ENCODE measurements at regions not wholly inside any gene's neighbourhood (a gene's known extent, or its start where the extent isn't known, plus 50 kb on each side); places are given as distances from the start of the nearest gene placed in this dataset.

DNA sequence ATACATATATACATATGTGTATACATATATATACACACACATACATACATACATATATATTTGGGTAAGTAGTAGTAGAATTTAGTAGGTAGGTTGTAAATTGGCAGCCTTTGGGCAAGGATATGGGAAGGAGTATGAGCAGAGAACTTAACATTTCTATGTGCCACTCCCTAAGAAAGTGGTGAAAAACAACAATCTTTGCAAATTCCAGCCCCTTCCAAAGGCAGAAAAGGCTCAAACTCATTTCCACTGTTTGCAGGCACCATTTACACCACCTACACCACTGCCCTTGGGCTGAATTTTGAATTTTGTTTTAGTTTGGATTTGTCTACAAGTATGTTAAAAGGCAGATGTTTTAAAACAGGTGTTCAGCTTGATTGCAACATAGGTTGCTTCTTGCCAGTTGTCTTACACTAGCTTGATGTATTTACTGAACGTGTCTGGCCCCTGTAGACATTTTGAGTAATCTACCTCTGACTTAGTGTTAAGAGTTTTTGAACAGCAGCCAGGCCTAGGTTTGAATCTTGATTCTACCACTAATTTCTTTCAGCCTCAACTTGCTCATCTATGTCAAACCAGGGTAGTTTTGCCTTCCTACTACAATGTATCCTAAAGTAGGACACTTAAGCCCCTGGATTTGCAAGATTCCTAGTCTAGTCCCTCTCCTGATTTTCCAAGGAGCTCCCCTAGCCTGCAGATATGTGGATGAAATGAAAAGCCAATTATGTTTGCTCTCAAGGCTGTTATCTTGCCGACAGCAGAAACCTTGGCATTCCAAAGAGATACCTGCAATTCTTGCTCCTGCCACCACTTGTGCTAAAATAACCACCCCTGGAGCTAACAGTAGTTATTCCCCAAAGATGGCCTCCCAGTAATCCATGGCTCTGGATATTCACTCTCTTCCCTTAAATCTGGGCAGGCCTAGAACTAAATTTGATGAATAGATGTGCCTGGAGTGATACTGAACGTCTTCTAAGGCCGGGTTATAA, 156.2 kb upstream of the SLC44A1 start:
- no peak overlapping the region for H3K4me2 ChIP-seq (ENCODE audit: low read depth, low read length)
- no peaks in the 10 kb centered on the region for H4K20me1 ChIP-seq (ENCODE audit: insufficient read depth, low read length)
- no peak overlapping the region for H3K9ac ChIP-seq (ENCODE audit: low read length)
- H3K4me3 ChIP-seq (ENCODE audit: low read length): no peak overlapping the region
- TF ChIP-seq EZH2 (optimal IDR thresholded peaks at IDR 0.05; ENCODE audit: low read depth, low read length) (no peak), EZH2phosphoT487 (IDR thresholded peaks at IDR 0.05; ENCODE audit: low read length) (no peak)
- TF ChIP-seq, protein P1, sequence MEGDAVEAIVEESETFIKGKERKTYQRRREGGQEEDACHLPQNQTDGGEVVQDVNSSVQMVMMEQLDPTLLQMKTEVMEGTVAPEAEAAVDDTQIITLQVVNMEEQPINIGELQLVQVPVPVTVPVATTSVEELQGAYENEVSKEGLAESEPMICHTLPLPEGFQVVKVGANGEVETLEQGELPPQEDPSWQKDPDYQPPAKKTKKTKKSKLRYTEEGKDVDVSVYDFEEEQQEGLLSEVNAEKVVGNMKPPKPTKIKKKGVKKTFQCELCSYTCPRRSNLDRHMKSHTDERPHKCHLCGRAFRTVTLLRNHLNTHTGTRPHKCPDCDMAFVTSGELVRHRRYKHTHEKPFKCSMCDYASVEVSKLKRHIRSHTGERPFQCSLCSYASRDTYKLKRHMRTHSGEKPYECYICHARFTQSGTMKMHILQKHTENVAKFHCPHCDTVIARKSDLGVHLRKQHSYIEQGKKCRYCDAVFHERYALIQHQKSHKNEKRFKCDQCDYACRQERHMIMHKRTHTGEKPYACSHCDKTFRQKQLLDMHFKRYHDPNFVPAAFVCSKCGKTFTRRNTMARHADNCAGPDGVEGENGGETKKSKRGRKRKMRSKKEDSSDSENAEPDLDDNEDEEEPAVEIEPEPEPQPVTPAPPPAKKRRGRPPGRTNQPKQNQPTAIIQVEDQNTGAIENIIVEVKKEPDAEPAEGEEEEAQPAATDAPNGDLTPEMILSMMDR (IDR thresholded peaks at IDR 0.05; ENCODE audit: low read length): no peak
- DNase-seq: no peak
- no peaks in the 10 kb centered on the region for H3K27me3 ChIP-seq (replicated peaks; ENCODE audit: insufficient read depth, low read length)
- H2AFZ ChIP-seq (ENCODE audit: low read length): no peak overlapping the region
- no peaks in the 10 kb centered on the region for H3K79me2 ChIP-seq (ENCODE audit: low read length)
- no peaks in the 10 kb centered on the region for H3K36me3 ChIP-seq (replicated peaks; ENCODE audit: insufficient read depth, low read length)
- H3K4me1 ChIP-seq (ENCODE audit: low read length): no peaks in the 10 kb centered on the region
- no peaks in the 10 kb centered on the region for H3K9me2 ChIP-seq (replicated peaks; ENCODE audit: insufficient read depth, low read length)
- H3K9me3 ChIP-seq (replicated peaks; ENCODE audit: insufficient read depth, low read length): no peaks in the 10 kb centered on the region
- H3K27ac ChIP-seq (ENCODE audit: low read length): no peak overlapping the region
- no peaks in the 10 kb centered on the region for H3F3A ChIP-seq (ENCODE audit: insufficient read depth, low read length)

DNA sequence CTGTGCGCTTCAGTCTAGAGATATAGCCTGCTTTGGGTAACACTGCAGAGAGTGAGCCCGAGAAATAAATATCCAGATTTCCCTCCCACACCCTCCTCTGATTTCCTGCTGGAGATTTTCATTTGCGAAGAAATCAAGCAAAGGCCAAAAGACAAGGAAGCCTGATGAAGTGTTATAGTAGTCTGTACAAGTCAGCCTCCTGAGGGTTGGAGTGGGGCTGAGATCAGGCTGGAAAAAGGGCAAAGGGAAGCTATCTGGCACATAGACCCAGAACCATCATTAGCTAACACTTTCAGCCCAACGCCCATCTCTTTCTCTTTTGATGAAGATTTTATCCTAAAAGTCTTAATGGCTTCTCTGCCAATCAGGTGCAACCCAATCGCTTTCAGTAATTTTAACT, 154.6 kb upstream of the SLC44A1 start:
- no peak overlapping the region for H3K4me3 ChIP-seq (ENCODE audit: low read length)
- no peak for DNase-seq
- no peaks in the 10 kb centered on the region for H3K79me2 ChIP-seq (ENCODE audit: low read length)
- H2AFZ ChIP-seq (ENCODE audit: low read length): no peak overlapping the region
- H3K4me2 ChIP-seq (ENCODE audit: low read depth, low read length): no peak overlapping the region
- no peaks in the 10 kb centered on the region for H3K9me3 ChIP-seq (replicated peaks; ENCODE audit: insufficient read depth, low read length)
- H3K9ac ChIP-seq (ENCODE audit: low read length): no peak overlapping the region
- H4K20me1 ChIP-seq (ENCODE audit: insufficient read depth, low read length): no peaks in the 10 kb centered on the region
- H3K4me1 ChIP-seq (ENCODE audit: low read length): no peaks in the 10 kb centered on the region
- H3K36me3 ChIP-seq (replicated peaks; ENCODE audit: insufficient read depth, low read length): no peaks in the 10 kb centered on the region
- no peak overlapping the region for H3K27ac ChIP-seq (ENCODE audit: low read length)
- TF ChIP-seq, protein P1 (IDR thresholded peaks at IDR 0.05; ENCODE audit: low read length): no peak
- TF ChIP-seq EZH2 (optimal IDR thresholded peaks at IDR 0.05; ENCODE audit: low read depth, low read length): no peak
- no peak for TF ChIP-seq EZH2phosphoT487 (IDR thresholded peaks at IDR 0.05; ENCODE audit: low read length)
- H3F3A ChIP-seq (ENCODE audit: insufficient read depth, low read length): no peaks in the 10 kb centered on the region
- H3K27me3 ChIP-seq (replicated peaks; ENCODE audit: insufficient read depth, low read length): no peaks in the 10 kb centered on the region
- H3K9me2 ChIP-seq (replicated peaks; ENCODE audit: insufficient read depth, low read length): no peaks in the 10 kb centered on the region

DNA sequence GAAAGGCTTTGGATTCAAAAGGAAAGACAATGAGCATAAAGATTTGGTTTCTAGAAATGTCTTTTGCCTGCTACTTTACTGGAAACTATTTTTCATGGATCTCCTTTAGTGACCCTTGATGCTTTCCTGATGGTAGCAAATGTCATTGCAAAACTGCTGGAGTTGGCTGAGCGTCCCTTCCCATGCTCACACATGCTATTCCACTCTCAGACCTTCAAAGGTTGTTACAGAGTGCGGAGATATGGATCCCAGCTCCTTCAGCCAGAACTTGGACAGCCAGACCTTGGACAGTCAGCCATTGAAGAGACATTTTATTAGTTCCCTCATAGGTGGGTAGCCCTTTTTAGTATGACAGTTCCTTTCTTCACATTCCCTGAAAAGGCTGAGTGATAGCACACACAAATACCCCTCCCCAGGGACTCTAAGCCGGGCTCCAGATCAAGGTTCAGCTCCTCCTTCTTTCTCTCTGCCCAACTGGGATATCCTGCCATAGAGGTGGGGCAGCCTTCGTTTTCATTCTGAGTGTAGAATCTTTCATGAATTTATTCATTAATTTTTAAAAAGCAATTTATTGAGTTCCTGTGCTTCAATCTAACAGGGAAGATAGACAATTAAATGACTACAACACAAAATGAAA, 153.3 kb upstream of the SLC44A1 start:
- Histone ChIP-seq H3K27ac (ENCODE audit: low read length) (no peak overlapping the region), H3K9ac (ENCODE audit: low read length) (no peak overlapping the region), H3K9me2 (replicated peaks; ENCODE audit: insufficient read depth, low read length) (no peaks in the 10 kb centered on the region), H4K20me1 (ENCODE audit: insufficient read depth, low read length) (no peaks in the 10 kb centered on the region), H3K27me3 (replicated peaks; ENCODE audit: insufficient read depth, low read length) (no peaks in the 10 kb centered on the region), H3K4me3 (ENCODE audit: low read length) (no peak overlapping the region), H3K4me2 (ENCODE audit: low read depth, low read length) (no peak overlapping the region), H3K36me3 (replicated peaks; ENCODE audit: insufficient read depth, low read length) (no peaks in the 10 kb centered on the region), H2AFZ (ENCODE audit: low read length) (no peak overlapping the region), H3K4me1 (ENCODE audit: low read length) (no peaks in the 10 kb centered on the region), H3K9me3 (replicated peaks; ENCODE audit: insufficient read depth, low read length) (no peaks in the 10 kb centered on the region), H3K79me2 (ENCODE audit: low read length) (no peaks in the 10 kb centered on the region), H3F3A (ENCODE audit: insufficient read depth, low read length) (no peaks in the 10 kb centered on the region)
- DNase-seq: no peak
- TF ChIP-seq EZH2 (optimal IDR thresholded peaks at IDR 0.05; ENCODE audit: low read depth, low read length) (no peak), EZH2phosphoT487 (IDR thresholded peaks at IDR 0.05; ENCODE audit: low read length) (no peak)
- TF ChIP-seq, protein P1 (IDR thresholded peaks at IDR 0.05; ENCODE audit: low read length): no peak
